ENCODE measurements at regions not wholly inside any gene's neighbourhood (a gene's known extent, or its start where the extent isn't known, plus 50 kb on each side); places are given as distances from the start of the nearest gene placed in this dataset.
"Not testable (repeated sequence)": the region's sequence is repeated elsewhere in the genome, so short reads cannot be mapped to it uniquely, and the experiment has no call there.

- not testable (repeated sequence) for DNase-seq (ENCODE audit: low read depth in 2 of 2)
Observed at GRCh38 chr2:132068407-132068806, 93.3 kb downstream of the ANKRD30BL start.

GRCh38 chr2:132065391-132065790 is 96.4 kb downstream of the ANKRD30BL start:
- DNase-seq (ENCODE audit: low read depth in 2 of 2) = not testable (repeated sequence)

DNA sequence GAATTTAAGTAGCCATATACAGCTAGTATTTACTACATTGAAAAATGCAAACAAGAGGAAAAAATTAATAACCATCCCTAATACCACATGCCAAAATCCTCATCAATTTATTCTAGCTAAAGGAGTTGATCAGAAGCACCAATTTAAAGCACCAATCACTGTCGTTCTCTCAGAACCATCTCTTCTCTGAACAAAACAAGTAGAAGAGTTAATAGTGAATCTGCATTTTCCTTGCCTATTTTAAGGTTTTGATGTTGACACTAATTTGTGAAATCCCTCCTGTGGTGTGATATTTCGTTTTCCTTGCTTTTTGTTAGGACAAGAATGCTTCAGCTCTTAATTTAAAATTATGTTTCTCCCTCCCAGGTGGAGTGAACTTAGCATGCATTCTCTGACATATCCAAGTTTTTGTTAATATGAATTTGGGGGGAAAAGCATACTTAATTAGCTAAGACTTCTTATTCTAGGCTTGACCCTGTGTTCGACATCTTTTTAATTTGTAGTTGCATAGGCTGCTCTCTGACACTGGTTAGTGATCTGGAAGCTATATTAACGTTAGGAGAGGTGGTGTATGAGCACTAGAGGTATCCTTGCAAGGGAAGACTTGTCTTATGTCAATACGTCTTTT is 122.0 kb downstream of the ANKRD30BL start:
- DNase-seq (ENCODE audit: low read depth in 2 of 2) = not testable (repeated sequence)

DNA sequence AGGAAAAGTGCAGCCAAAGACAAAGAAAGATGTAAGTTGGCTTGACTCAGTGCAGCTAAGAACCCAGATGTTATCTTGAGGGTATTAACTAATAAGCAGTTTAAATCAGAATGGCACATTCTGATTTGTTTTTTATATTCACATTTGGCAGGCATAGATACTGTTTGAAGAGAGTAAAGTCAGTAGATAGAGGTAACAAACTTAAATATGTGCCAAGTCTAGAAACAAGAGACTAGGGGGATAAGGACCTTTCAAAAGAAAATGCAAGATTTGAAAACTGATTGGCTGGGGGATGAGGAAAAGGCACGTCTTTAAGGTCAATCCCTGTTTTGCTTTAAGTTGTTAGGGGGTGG is 122.9 kb downstream of the ANKRD30BL start:
- DNase-seq (ENCODE audit: low read depth in 2 of 2) = not testable (repeated sequence)

GRCh38 chr2:132038179-132038882 is 123.4 kb downstream of the ANKRD30BL start:
- DNase-seq (ENCODE audit: low read depth in 2 of 2) = no peak

DNA sequence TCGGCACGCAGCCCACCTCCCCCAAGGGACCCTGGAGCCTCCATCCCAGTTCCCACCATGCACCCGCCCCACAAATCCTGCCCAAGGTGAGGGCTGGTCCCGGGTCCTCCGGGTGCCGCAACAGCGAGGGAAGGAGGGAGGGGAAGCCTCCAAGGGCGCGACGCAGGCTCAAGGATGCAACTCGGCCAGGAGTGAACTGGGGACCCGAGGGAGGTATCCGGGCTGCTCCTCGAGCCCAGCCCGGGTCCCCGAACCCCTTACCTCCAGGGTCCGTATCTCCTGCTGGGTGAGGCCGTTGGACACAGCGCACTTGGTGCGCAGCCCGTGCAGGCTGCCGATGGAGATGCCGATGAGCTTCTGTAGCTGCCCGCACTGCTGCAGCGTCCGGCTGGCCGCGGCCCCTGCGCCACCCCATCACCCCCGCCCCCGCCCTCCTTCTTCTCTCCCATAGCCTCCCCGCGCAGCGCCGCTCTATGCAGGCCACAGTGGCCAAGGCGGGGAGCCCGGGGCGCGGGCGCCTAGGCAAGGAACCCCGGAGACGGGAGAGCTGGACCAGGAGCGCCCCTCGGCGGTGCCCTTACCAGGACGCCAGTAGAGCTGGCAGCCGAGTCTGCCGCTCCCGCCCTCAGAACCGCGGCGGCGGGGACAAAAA is 124.1 kb downstream of the ANKRD30BL start:
- no peak for DNase-seq (ENCODE audit: low read depth in 2 of 2)

DNA sequence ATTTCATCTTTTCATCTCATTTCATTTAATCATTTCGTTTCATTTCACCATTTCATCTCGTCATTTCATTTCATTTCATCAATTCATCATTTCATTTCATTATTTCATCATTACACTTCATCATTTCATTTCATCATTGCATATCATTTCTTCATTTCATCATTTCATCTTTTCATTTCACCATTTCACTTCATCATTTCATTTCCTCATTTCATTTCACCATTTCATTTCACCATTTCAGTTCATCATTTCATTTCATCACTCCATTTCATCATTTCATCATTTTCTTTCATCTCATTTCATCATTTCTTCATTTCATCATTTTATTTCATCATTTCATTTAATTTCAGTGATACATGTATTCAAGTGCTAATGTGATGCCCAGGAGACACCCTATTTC is 127.1 kb downstream of the ANKRD30BL start:
- DNase-seq (ENCODE audit: low read depth in 2 of 2) = no peak

GRCh38 chr2:132033949-132034348 is 127.8 kb downstream of the ANKRD30BL start:
- DNase-seq (ENCODE audit: low read depth in 2 of 2) = no peak

DNA sequence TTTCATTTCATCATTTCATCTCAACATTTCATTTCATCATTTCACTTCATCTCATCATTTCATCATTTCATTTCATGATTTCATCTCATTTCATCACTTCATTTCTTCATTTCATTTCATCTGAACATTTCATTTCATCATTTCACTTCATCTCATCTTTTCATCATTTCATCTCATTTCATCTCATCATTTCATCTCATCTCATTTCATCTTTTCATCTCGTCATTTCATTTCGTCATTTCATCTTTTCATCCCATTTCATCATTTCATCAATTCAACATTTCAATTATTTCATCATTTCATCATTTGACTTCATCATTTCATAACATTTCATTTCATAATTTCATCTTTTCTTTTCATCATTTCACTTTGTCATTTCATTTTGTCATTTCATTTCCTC is 128.4 kb downstream of the ANKRD30BL start:
- DNase-seq (ENCODE audit: low read depth in 2 of 2) = no peak

GRCh38 chr2:132012046-132012445 is 149.7 kb downstream of the ANKRD30BL start:
- DNase-seq (ENCODE audit: low read depth in 2 of 2) = not testable (repeated sequence)

- no peak for DNase-seq (ENCODE audit: low read depth in 2 of 2)
Observed at GRCh38 chr2:132009874-132010521, 151.8 kb downstream of the ANKRD30BL start.

- DNase-seq (ENCODE audit: low read depth in 2 of 2) = no peak
Observed at GRCh38 chr2:132009177-132009873, 152.4 kb downstream of the ANKRD30BL start.

GRCh38 chr2:131990751-131991150 is 171.0 kb downstream of the ANKRD30BL start:
- not testable (repeated sequence) for DNase-seq (ENCODE audit: low read depth in 2 of 2)

- DNase-seq (ENCODE audit: low read depth in 2 of 2) = not testable (repeated sequence)
Observed at GRCh38 chr2:131966671-131967070, 195.1 kb downstream of the ANKRD30BL start.

- no peak for DNase-seq (ENCODE audit: low read depth in 2 of 2)
Observed at GRCh38 chr2:131966256-131966655, 195.5 kb downstream of the ANKRD30BL start.

GRCh38 chr2:131958019-131958609 is 203.6 kb downstream of the ANKRD30BL start:
- not testable (repeated sequence) for DNase-seq (ENCODE audit: low read depth in 2 of 2)

- not testable (repeated sequence) for DNase-seq (ENCODE audit: low read depth in 2 of 2)
Observed at GRCh38 chr2:131948641-131949040, 213.1 kb downstream of the ANKRD30BL start.

DNA sequence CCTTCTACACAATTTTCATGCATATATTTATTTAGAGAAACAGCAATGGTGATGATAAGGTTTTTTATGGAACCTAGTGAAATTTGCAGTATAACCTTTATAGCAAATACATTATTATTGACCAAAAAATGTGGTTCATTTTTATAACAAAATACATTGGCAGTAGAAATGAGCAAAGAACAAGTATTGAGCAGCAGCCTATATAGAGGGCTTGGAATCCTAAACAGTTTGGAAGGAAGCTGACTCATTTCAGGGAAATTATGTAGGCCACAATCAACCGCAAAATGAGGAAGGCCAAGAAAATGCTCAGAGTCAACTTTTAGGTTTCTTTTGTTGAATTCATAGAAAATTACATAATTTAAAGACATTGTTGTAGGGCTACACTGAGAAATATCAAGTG is 238.5 kb downstream of the ANKRD30BL start:
- DNase-seq (ENCODE audit: low read depth in 2 of 2) = peak; percentile 0 to 4

DNA sequence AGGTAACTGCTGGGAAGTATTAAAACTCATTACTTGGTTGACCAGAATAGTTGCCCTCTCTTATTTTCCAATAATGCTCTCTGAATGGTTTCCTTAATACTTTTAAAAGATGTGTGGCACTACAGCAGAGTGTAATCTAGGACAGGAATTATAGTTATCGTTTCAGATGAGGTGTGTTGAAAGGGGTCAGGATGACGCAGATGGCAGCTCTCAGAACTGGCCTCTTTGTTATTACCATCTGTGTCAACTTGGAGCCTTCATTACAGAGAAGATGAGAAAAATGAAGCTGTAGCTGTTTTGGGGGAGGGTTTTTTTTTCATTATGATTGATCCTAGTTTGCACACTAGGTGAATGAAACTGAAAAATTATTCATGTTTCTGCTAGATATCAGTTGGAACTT is 238.9 kb downstream of the ANKRD30BL start:
- peak; percentile 1 to 3 for DNase-seq (ENCODE audit: low read depth in 2 of 2)
